Activated T-helper 1 cell treated with anti-CD3 and anti-CD28 coated beads, Interleukin-12 subunit alpha, Interleukin-12 subunit beta, Interleukin-2, Interleukin-4 antibody, amounts not matched to agents 30 ng/mL and 10 ng/mL and 1 ng/mL, durations not matched to agents 14 hours and 24 hours and 36 hours (primary cell): ENCODE measurements at regions not wholly inside any gene's neighbourhood (a gene's known extent, or its start where the extent isn't known, plus 50 kb on each side); places are given as distances from the start of the nearest gene placed in this dataset.
"Not testable (repeated sequence)": the region's sequence is repeated elsewhere in the genome, so short reads cannot be mapped to it uniquely, and the experiment has no call there.

Source experiments
- DNase-seq: peaks from one replicate; pipeline ENCODE4 v3.0.0; 2021; ENCODE audit warnings: low spot score
- H3K27ac Mint-ChIP-seq: one replicate; pipeline ENCODE4 v1.8.0; 2021; ENCODE audit warnings: mild to moderate bottlenecking, mixed read lengths
- H3K27me3 Mint-ChIP-seq: one replicate; pipeline ENCODE4 v1.8.0; 2022; ENCODE audit warnings: mild to moderate bottlenecking, moderate library complexity, mixed read lengths; ENCODE audit not compliant: insufficient read depth
- H3K36me3 Mint-ChIP-seq: one replicate; pipeline ENCODE4 v1.8.0; 2021; ENCODE audit warnings: low read depth, mixed read lengths
- H3K4me1 Mint-ChIP-seq: one replicate; pipeline ENCODE4 v1.8.0; 2021; ENCODE audit warnings: low read depth, mixed read lengths
- H3K4me3 Mint-ChIP-seq: one replicate; pipeline ENCODE4 v1.8.0; 2021; ENCODE audit warnings: mild to moderate bottlenecking, moderate library complexity, mixed read lengths
- H3K9me3 Mint-ChIP-seq: one replicate; pipeline ENCODE4 v1.8.0; 2021; ENCODE audit warnings: mixed read lengths
- intact Hi-C: fragments of 100-400 bp; cut with micrococcal nuclease; formaldehyde crosslinking; loops from one replicate; pipeline ENCODE4 v1.15.1; 2024

DNA sequence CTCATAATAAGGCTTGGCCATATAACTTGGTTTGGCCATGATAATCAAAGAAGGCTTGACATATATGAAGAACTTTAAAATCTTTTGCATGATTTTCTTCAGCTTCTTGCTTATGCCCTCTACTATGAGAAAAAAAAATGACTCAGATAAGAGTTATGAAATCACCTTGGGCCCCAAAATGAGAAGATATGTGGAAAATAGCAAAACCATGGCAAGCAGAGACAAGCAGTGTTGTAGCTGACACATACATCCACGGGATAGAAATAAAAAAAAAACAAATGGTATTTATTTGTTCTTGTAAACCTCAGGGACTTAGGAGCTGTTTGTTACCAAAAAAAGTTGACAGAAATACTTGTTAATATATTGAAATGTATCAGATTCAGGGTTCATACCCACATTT, 614.8 kb upstream of the BCHE start:
- Mint-ChIP-seq H3K4me3 (no peak overlapping the region), H3K4me1 (no peaks in the 10 kb centered on the region), H3K36me3 (no peaks in the 10 kb centered on the region), H3K9me3 (no peaks in the 10 kb centered on the region), H3K27me3 (no peaks in the 10 kb centered on the region), H3K27ac (no peak overlapping the region)
- intact Hi-C loops: no loop called here
- DNase-seq: no peak

DNA sequence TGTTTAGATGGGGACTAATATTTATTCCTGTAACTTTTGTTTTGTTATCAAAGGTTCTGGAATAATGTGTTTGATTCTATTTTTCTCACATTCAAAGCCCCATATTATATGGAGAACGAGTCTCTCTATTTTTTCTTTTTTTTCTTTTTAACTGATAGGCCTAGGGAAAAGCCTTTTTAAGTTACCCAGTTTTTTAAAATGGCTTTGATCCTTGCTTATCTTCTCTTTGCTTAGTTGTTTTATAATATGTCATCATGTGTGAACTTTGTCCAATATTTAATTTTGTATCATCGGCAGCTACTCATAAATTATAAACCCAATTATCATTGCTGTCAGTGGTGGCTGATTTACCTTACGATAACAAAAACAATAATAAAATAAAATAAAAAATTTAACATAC, 610.3 kb upstream of the BCHE start:
- H3K27ac Mint-ChIP-seq: no peak overlapping the region
- no peak overlapping the region for H3K4me3 Mint-ChIP-seq
- no peak for DNase-seq
- H3K4me1 Mint-ChIP-seq: no peaks in the 10 kb centered on the region
- intact Hi-C loops: no loop called here
- H3K27me3 Mint-ChIP-seq: no peaks in the 10 kb centered on the region
- peaks cover 3% of the 10 kb centered on the region for H3K9me3 Mint-ChIP-seq
- H3K36me3 Mint-ChIP-seq: no peaks in the 10 kb centered on the region

DNA sequence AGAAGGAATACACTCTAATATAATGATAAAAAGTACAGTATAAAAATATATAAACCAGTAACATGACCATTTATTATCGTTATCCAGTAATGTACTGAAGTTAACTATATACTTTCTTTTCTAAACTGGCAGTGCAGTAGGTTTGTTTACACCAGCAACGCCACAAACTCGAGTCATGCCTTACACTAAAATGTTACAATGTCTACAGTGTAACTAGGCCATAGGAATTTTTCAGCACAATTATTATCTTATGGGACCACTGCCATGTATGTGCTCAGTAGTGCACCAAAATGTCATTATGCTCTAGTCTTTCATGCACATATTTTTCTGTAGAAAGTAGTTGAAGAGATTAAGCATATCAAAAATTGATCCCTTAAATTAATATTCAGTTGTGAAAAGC, 609.8 kb upstream of the BCHE start:
- H3K36me3 Mint-ChIP-seq: no peaks in the 10 kb centered on the region
- H3K4me3 Mint-ChIP-seq: no peak overlapping the region
- DNase-seq: no peak
- H3K27ac Mint-ChIP-seq: no peak overlapping the region
- H3K4me1 Mint-ChIP-seq: no peaks in the 10 kb centered on the region
- no peaks in the 10 kb centered on the region for H3K27me3 Mint-ChIP-seq
- H3K9me3 Mint-ChIP-seq: peaks cover 3% of the 10 kb centered on the region
- intact Hi-C loops: no loop called here

DNA sequence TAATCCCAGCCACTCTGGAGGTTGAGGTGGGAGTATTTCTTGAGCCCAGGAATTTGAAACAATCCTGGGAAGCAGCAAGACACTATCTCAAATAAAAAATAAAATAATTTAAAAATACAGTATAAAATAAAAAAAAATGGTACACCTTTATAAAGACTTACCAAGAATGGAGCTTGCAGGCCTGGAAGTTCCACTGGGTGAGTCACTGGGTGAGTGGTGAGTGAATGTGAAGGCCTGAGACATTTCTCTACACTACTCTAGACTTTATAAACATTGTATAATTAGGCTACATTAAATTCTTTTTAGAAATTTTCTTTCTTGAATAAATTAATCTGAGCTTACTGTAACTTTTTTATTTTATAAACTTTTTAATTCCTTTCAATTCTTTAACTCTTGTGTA, 609.1 kb upstream of the BCHE start:
- Mint-ChIP-seq H3K4me3 (no peak overlapping the region), H3K27ac (no peak overlapping the region), H3K27me3 (no peaks in the 10 kb centered on the region), H3K4me1 (no peaks in the 10 kb centered on the region), H3K9me3 (peaks cover 4% of the 10 kb centered on the region), H3K36me3 (no peaks in the 10 kb centered on the region)
- DNase-seq: no peak
- intact Hi-C loops: no loop called here

DNA sequence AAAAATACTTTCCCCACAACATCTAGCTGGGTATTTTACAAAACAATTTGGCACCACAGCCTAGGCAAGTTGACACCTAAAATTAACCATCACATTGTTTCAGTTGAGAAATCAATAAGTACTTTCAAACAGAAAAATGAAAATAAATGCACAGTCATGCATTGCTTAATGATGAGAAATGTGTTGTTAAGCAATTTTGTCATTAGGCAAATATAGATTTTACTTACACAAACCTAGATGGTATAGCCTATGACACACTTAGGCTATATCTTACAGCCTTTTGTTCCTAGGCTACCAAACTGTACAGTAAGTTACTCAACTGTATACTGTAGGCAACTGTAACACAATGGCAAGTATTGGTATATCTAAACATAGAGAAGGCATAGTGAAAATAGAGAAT, 608.6 kb upstream of the BCHE start:
- no peak overlapping the region for H3K4me3 Mint-ChIP-seq
- H3K36me3 Mint-ChIP-seq: no peaks in the 10 kb centered on the region
- H3K9me3 Mint-ChIP-seq: peaks cover 8% of the 10 kb centered on the region
- H3K4me1 Mint-ChIP-seq: no peaks in the 10 kb centered on the region
- no peak overlapping the region for H3K27ac Mint-ChIP-seq
- intact Hi-C loops: no loop called here
- no peaks in the 10 kb centered on the region for H3K27me3 Mint-ChIP-seq
- no peak for DNase-seq

DNA sequence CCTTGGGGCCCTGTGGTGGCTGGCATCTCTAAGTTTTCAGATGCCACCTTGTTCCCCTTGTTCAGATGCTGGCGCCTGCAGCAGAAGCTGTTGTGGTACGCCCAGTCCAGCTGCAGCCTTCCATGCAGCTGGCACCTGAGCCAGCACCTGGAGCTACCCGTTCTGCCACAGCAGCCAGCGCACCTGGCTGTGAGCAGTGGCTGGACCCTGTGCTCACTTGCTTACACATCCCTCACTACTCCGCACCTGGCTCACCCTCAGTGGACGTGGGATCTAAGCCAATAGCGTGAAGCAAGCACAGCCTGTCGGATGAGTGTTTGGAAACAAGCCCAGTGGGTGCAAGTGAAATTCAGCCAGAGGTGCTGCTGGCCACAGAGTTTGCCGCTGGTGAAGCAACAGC, 607.5 kb upstream of the BCHE start:
- Mint-ChIP-seq H3K36me3 (no peaks in the 10 kb centered on the region), H3K4me3 (no peak overlapping the region), H3K9me3 (peaks cover 8% of the 10 kb centered on the region)

DNA sequence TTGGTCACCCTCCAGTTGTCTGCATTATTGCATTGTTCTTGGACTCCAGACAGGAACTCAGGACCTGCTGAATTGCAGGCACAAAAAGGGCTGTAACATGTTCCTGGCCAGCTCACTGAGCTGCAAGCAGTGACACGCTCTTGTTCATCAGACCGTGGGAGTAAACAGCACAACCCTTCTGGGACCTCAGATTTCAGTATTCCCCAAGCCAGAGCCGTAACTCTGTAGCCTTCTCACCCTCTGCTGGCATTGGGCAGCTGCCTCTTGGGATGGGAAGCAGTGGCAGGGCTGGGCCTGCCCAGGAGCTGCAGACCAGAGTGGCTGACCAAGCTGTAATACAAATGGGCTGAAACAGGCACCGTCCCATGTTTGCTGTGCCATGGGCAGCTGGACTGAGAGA, 607.1 kb upstream of the BCHE start:
- no peak for DNase-seq
- Mint-ChIP-seq H3K4me1 (no peaks in the 10 kb centered on the region), H3K27me3 (no peaks in the 10 kb centered on the region), H3K9me3 (peaks cover 8% of the 10 kb centered on the region), H3K4me3 (no peak overlapping the region), H3K36me3 (no peaks in the 10 kb centered on the region), H3K27ac (no peak overlapping the region)
- intact Hi-C loops: no loop called here

More for the DNA sequence above, 607.5 kb upstream of the BCHE start:
- H3K4me1 Mint-ChIP-seq: no peaks in the 10 kb centered on the region
- no peaks in the 10 kb centered on the region for H3K27me3 Mint-ChIP-seq
- DNase-seq: no peak
- intact Hi-C loops: no loop called here
- no peak overlapping the region for H3K27ac Mint-ChIP-seq

DNA sequence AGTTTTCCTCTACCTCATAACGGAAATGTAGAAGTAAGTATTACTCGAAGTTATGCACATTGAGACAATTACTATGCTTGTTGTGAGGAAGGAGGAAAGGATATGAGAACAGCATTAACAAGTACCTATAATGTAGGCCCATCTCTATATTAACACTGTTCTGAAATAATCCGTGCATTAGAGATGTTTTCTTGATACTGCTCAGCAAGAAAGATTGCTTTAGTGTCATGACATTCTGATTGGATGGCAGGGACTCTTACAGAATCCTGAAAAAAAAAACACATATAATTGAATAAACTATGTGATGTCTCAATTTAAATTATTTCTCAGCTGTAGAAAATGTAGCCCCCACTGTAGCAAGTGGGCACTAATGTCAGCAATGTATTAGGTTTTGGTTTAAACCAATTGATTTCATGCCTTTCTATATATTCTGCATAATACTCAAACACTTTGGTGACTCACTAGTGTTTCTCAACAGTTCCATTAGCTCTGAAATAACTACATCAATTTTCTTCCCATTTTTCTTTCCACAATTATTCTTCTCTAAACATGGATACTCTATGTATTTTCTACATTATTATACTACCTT, 598.3 kb upstream of the BCHE start:
- intact Hi-C loops: no loop called here
- no peak overlapping the region for H3K4me3 Mint-ChIP-seq

DNA sequence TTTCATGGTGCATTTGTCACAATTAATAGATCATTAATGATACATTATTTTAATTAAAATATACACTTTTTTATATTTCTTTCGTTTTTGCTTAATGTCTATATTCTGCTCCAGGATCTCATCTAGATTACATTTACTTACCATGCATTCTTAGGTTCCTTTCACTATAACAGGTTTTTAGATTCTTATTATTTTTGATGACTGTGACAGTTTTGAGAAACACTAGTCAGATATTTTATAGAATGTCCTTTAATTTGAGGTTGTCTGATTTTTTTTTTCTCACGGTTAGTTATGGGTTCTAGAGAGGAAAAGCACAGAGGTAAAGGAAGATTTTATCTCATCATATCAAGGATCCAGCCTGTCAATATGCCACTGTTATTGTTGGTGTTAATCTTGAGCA, 595.8 kb upstream of the BCHE start:
- DNase-seq: no peak
- no peaks in the 10 kb centered on the region for H3K27me3 Mint-ChIP-seq
- no peaks in the 10 kb centered on the region for H3K36me3 Mint-ChIP-seq
- no peaks in the 10 kb centered on the region for H3K9me3 Mint-ChIP-seq
- intact Hi-C loops: no loop called here
- H3K4me1 Mint-ChIP-seq: no peaks in the 10 kb centered on the region
- H3K27ac Mint-ChIP-seq: no peak overlapping the region
- no peak overlapping the region for H3K4me3 Mint-ChIP-seq

More for the DNA sequence above, 598.3 kb upstream of the BCHE start:
- H3K9me3 Mint-ChIP-seq: no peaks in the 10 kb centered on the region
- no peaks in the 10 kb centered on the region for H3K27me3 Mint-ChIP-seq
- H3K36me3 Mint-ChIP-seq: no peaks in the 10 kb centered on the region
- no peak for DNase-seq
- no peak overlapping the region for H3K27ac Mint-ChIP-seq
- no peaks in the 10 kb centered on the region for H3K4me1 Mint-ChIP-seq

DNA sequence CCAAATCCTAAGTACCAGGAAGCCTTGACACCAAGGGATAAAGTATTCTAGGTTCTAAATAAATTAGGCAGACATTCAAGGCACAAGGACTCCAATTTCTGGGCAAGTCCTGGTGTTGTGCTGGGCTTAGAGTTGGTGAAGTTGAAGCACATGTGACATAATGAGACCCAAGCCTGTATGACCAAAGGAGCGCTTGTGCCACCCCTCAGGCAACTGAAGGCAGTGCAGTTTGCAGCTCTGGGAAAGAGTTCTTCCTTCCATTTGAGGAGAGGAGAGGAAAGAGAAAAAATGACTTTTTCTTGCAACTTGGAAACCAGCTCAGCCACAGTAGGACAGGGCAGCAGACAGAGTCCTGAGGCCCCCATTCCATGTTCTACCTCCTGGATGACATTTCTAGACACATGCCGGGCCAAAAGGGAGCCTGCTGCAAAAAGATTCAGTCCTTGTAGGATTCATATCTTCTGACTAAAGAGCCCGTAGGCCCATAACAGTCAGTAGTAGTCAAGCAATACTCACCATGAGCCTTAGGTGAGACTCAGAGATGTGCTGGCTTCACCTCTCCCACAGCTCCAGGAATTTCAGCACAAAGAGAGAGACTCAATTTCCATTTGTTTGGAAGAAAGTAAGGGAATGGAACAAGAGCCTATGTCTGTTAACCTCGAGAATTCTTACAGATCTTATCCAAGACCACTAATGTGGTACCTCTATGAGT, 588.8 kb upstream of the BCHE start:
- H3K36me3 Mint-ChIP-seq: no peaks in the 10 kb centered on the region
- intact Hi-C loops: no loop called here
- no peaks in the 10 kb centered on the region for H3K4me1 Mint-ChIP-seq
- H3K27ac Mint-ChIP-seq: no peak overlapping the region
- no peak overlapping the region for H3K4me3 Mint-ChIP-seq
- DNase-seq: no peak
- peaks cover 11% of the 10 kb centered on the region for H3K9me3 Mint-ChIP-seq
- no peaks in the 10 kb centered on the region for H3K27me3 Mint-ChIP-seq

DNA sequence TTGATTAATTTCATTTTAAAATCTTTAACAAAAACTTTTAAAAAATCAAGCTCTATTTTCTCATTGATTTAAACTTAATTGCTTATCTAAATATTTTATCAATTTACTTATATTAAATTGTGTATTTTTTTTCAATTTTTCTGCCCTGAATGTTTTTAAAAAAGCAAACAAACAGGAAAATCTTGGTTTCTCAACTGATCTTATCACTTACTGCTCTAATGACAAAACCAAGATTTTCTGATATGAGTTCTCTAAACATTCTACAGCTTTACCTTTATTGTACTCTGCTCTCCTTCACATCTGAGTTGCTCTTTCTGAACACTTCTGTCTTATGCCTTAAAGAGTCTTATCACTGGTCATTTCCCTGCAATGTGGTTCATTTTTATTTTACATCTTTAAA, 587.8 kb upstream of the BCHE start:
- no peak overlapping the region for H3K27ac Mint-ChIP-seq
- no peaks in the 10 kb centered on the region for H3K36me3 Mint-ChIP-seq
- H3K4me1 Mint-ChIP-seq: no peaks in the 10 kb centered on the region
- intact Hi-C loops: no loop called here
- H3K27me3 Mint-ChIP-seq: no peaks in the 10 kb centered on the region
- no peak overlapping the region for H3K4me3 Mint-ChIP-seq
- no peak for DNase-seq
- H3K9me3 Mint-ChIP-seq: peaks cover 13% of the 10 kb centered on the region

DNA sequence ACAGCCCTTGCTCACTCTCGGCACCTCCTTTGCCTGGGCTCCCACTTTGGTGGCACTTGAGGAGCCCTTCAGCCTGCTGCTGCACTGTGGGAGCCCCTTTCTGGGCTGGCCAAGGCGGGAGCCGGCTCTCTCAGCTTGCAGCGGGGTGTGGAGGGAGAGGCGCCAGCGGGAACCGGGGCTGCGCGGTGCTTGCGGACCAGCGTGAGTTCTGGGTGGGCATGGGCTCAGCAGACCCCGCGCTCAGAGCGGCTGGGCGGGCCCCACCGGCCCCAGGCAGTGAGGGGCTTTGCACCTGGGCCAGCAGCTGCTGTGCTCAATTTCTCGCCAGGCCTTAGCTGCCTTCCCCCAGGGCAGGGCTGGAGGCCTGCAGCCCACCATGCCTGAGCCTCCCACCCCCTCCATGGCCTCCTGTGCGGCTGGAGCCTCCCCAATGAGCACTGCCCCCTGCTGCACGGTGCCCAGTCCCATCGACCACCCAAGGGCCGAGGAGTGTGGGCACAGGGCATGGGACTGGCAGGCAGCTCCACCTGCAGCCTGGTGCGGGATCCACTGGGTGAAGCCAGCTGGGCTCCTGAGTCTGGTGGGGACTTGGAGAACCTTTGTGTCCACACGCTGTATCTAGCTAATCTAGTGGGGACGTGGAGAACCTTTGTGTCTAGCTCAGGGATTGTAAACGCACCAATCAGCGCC, 586.7 kb upstream of the BCHE start:
- H3K36me3 Mint-ChIP-seq, H3K27ac Mint-ChIP-seq, DNase-seq, intact Hi-C loops, H3K4me1 Mint-ChIP-seq, H3K4me3 Mint-ChIP-seq, H3K27me3 Mint-ChIP-seq: not testable (repeated sequence)
- peaks cover 13% of the 10 kb centered on the region for H3K9me3 Mint-ChIP-seq

DNA sequence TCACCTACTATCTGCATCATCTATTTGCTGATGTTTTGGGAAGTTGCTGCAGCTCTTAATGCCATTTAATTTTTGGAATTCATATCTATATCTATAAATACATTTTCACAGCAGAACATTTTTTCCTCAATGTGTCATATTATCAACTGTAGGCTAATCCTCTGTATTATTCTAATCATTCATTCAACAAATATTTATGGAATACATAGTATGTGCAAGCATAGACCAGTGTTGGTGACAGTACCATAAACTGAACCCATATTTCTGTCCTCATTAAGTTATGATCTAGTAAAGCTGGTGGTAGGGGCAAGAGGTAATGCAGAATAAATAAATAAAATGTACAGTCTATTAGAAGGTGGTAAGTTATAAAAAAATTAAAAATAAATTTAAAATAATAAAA, 585.3 kb upstream of the BCHE start:
- Mint-ChIP-seq H3K4me3 (no peak overlapping the region), H3K9me3 (peaks cover 13% of the 10 kb centered on the region), H3K36me3 (no peaks in the 10 kb centered on the region), H3K27ac (no peak overlapping the region), H3K27me3 (no peaks in the 10 kb centered on the region), H3K4me1 (no peaks in the 10 kb centered on the region)
- no peak for DNase-seq
- intact Hi-C loops: no loop called here
